GM18519 (cell line): ENCODE measurements at regions not wholly inside any gene's neighbourhood (a gene's known extent, or its start where the extent isn't known, plus 50 kb on each side); places are given as distances from the start of the nearest gene placed in this dataset.

Experiments used
- ATAC-seq: cut with Tn5 transposase; IDR thresholded peaks from one replicate; pipeline ENCODE4 v1.9.1; 2021; ENCODE audit warnings: mild to moderate bottlenecking, moderate library complexity; ENCODE audit not compliant: unreplicated experiment, low FRiP score

DNA sequence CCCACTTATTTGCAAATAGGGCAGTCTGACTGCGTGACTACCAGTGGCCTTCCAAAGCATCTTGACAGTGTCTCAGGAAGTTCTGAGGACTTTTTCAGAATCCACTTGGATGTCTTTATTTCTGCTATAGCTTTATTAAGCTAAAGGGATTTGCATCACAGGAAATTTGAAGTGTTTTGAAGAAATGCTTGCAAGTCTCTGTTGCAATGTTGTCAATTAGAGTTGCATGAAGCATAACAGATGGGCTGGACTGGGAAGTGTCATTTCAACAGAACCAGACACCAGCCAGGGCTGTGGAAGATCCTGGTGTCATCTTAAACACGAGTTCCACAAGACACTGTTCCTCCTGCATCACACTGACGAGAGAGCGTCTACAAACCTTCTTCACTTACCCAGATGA, 224.5 kb downstream of the EN1 start:
- no peak for ATAC-seq

DNA sequence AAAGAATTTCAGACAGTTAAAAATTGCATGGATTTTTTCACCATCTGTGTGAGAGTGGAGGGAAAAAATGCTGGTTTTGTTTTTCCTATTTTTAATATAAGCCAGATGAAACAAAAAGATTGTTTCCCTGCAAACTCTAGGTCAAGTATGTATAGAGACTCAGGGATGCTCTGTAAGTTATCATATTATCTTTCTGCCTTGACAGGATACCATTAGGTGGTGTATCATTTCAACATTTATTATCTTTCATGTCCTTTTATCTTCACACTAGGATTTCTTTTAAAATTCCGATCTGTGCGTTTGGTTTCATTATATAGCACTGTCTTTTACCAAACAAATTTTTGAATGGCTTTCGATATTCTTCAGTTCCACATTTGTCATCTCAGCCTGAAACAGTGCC, 225.3 kb downstream of the EN1 start:
- no peak for ATAC-seq

DNA sequence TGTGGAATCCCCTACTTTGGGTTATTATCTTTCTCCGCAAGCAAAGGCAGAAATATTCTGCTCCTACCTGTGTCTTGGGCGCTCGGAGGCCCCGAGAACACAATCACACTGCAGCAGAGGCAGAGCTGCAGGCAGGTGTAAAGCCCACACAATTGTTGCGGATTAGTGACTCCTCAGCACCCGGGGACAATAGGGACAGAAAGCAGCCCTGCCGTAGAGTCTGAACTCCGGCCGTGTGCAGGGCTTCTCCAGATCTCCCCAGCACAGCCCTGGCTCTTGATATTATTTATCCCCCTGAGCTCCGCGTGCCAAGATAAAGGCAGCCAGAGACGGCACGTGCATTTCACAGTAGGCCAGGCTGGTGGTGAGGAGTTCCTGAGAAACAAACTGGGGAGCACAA, 229.2 kb downstream of the EN1 start:
- ATAC-seq, result no peak

DNA sequence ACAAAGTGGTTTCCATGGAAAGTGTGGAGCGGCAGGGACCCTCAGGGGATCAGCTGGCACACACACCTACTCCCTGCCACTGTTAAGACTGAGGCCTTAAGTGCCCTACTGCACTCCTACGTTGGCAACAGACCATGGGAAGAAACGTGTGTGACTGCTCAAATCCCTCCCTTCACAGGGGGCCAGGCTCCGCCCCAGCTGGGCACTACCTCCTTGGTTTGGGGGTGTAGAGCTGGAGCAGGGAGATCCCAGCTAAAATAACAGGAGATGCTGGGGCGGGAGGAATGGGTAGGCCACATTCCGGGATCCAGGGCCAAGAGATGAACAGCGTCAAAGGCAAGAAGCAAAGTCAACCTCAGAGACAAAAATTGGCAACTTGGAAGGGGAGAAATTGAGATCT, 231.0 kb downstream of the EN1 start:
- ATAC-seq, result no peak

DNA sequence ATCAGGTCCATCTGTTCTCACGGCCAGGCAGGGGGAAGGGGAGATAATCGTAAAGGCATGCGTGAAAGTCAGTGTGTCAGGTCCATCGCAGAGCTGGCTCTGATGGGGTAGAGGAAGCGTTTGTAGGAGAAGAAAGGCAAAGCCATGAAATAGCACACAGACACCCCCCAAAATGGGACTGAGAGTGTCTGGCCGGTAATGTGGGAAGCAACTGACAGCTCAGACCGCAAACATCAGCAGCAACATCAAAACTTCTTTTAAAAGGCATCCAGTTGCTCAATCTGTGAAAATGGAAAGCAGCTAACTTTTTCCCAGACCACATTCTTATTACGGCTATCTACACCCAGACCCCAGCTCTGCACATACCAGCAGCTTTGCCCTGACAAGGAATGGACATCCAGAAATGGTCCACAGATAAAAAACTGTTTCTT, 232.6 kb downstream of the EN1 start:
- no peak for ATAC-seq

DNA sequence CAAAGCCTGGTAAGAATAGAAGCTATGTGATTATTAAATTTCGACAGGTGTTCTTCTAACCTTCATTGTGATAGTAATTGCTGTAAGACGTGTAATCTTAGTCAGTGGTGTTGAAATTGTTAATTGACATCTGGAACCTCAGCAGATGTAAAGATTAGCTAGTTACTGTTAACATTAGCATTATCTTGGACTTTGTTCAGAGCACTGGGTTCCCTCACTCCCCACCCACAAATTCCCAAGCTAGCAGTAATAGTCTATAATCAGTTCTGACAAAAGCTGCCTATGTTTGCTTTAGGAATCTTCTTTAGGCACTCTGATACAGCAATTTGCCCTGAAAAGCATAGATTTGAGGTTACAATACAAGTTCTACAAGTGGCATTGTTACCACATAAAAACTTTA, 233.7 kb downstream of the EN1 start:
- ATAC-seq, result no peak

DNA sequence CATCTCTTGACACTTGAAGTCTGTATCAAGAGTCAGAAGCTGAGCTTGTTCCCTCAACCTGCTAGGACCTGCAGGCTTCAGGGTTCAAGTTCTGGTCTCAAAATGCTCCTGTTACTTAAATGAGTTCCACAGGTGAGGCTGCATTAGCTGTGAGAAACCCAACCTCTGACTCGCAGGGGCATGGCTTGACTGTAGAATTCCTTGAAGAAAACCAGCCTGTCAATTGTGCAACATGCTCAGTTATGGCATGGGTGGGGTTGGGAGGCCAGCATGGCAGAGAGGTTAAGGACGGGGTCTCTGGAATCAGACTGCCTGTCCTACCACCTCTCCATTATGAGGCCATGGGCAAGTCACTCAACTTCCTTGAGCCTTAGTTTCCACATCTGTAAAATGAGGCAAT, 235.8 kb downstream of the EN1 start:
- ATAC-seq, result no peak

DNA sequence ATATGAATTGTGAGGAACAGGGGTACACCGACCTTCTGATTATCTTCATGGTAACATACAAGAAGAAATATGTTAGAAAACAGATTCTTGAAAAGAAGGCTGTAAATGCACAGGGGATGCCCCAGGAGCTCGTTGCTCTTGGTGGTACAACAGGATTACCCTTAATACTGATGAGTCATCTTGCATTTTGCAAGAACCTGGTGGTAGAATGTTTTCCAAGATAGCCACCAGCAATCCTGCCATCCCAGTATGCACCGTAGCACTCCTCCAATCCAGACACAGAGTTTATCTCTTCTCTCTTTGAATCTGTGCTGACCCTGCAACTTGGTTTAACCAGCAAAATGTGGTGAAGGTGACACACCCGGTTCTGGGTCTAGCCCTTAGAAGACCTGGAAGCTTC, 238.3 kb downstream of the EN1 start:
- no peak for ATAC-seq

DNA sequence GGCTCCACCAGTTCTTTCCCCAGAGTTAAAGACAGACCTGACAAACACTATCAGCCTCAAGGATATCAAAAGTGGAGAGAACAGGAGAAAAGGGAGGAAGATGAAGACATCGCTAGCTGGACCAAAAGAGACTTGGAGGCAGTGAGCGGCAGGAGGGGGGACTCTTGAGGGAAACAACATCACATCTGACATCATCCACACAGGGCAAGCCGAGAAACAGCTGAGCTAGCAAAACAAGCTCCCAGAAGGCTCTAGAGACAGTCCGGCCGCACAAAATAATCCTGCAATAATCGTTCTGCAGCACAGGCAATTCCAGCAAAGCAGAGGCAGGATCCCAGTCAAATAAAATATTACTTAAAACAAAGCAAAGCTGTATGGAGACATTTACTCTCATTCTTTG, 239.8 kb downstream of the EN1 start:
- no peak for ATAC-seq

DNA sequence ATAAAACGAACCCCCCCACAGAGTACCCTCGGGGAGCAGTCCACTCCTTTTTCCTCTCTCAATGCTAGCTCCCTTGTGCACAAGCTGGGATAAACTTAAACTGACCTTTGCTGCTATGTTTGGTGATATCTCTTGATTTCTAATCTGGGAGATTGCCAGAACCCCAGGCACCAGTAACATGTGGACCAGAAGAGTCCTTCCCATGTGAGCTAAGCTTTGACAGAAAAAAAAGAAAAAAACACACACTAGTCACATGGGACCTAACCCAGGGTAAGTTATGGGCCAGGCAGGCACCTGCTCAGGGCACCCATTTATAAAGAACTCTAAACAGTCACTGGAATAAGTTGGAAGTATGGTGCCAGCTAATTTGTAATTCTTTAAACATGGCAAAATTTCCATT, 242.6 kb downstream of the EN1 start:
- ATAC-seq, result no peak

DNA sequence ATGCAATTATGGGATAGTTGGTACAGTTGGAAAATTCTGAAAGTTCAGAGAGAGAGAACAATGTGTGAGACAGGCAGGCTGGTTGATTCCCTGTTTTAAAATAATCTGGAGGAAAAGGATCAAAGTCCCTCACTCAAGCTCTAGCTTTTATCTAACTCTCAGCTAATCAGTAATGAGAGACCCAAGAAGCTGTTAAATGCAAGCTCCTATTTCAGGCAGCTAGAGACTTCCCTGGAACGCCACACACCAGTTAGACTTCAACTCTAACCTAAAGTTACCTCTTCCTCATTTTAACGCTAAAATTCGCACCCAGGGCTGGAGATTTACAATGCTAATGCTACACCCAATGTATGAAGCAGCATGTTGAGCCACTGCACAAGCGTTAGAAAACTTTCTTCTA, 243.1 kb downstream of the EN1 start:
- ATAC-seq, result no peak

DNA sequence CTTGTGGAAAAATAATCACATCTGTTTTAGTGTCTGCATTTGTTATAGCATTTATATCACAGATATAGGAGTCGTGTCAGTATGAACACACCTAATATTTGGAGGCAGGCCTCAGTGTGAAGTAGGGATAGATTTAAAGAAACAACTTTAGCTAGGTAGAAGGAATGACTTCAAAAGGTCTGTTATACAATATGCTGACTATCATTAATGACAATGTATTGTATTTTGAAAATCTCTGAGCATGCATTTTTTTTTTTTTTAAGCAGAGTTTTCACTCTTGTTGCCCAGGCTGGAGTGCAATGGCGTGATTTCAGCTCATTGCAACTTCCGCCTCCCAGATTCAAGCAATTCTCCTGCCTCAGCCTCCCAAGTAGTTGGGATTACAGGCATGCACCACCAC, 248.3 kb downstream of the EN1 start:
- ATAC-seq, result no peak

DNA sequence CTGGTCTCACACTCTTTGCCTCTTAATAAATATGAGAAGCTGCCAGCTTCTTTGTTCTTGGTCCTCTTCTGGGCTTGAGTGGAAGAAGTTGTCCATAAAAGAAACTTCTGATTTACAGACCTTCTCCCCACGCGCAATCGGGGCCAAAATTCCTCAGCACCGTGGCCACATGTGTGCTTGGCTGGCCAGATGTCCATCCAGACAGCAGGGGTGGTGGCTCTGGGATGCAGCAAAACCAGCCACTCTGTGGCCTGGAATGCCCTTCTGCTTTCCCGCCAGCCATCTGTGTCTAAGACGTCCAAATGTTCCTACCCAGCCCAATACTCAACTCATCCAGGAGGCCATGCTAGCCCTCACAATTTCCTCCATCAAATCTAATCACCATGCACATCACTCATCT, 250.8 kb downstream of the EN1 start:
- ATAC-seq, result no peak

DNA sequence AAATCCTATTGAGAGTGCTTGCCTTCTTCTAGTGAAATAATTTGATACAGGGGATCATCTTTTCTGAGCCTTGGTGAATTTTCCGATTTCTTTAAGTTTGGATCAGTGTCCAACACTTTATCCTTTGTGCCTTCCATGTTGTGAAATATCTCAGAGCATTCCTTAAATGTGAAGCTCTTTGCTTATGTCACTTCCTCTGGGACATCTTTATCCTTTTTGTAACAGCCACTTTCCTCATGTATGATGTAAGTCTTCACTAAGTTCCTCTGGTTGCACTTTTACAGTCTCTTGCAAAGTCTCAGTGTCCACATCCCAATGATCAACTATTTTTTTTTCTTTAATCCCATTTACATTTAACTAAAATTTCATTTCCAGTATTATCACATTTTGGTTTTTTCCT, 254.2 kb downstream of the EN1 start:
- ATAC-seq, result no peak

DNA sequence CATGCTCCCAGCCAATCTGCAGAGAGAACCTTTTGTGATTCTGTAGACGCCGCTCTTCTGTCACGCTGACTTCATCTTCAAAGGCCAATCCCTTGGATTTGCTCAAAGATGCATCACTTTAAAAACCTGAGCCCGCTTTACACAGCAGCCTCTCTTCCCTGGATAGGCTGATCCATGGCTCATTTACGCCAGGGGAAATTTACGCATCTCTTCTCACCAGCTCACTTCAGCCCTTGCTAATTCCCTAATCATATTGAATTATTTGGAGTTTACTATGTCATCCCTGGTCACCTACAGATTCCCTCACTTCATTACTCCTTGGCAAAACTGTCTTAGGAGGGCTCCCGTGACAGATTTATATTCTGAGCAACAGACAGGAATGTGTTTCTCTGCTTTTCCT, 256.2 kb downstream of the EN1 start:
- no peak for ATAC-seq

DNA sequence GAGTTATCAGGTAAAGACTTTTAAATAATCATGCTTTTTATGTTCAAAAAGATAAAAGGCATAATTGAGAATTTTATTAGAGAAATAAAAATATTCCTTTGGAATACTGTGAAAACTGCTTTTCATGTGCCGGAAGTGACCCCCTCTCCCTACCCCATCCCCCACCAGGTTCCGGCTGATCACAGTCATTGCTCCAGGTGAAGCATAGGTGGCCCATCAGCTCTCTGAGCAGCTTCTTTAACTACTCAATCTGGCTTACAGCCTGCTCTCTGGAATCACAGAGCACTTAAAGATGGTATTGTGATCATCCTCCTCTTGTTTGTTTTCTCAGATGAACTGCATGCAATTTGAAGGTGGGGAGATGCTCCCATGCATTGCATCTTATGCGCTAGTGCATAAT, 257.7 kb downstream of the EN1 start:
- no peak for ATAC-seq

DNA sequence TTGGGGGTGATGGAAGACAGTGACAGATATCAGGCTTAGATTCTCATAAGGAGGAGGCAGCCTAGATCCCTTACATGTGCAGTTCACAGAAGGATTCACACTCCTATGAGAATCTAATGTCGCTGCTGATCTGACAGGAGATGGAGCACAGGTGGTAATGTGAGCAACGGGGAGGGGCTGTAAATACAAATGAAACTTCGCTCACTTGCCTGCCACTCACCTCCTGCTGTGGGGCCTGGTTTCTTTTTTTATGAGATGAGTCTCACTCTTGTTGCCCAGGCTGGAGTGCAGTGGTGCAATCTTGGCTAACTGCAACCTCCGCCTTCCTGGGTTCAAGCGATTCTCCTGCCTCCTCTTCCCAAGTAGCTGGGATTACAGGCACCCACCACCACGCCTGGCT, 258.6 kb downstream of the EN1 start:
- no peak for ATAC-seq

DNA sequence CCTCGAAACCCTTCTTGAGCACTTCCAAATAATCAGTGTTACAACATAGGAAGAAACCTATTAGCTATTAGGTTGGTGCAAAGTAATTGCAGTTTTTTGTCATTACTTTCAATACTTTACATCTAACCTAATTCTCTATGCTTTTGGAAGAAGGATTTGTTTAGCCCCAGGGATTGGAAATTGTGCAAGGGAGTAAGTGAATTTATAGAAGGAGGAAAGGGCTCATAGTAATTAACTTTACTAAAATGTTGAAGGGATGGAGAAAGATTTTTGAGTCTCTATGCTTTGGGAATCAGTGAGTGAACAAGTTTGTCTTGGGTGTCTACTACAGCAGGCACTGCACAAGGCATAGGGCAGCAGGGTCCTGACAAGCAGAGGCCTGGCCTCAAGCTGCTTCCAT, 261.1 kb downstream of the EN1 start:
- no peak for ATAC-seq

DNA sequence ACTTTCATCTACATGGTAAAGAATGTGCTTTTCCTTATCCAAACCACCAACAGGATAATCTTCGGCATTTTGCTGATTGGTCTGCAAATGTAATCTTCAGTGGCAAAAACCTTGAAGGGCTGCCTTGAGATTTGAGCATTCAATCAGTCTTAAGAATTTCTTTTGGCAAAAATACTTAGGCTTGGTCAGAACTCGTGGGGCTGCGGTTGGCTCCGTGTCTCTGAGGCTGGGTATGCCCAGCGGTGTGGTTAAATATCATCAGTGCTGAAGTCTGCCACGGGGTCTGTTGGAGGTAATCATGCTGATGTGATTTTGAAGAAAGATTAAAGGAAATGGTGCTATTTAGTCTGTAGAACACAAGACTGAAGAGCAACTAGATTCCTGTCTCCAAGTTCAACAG, 262.6 kb downstream of the EN1 start:
- ATAC-seq, result no peak

DNA sequence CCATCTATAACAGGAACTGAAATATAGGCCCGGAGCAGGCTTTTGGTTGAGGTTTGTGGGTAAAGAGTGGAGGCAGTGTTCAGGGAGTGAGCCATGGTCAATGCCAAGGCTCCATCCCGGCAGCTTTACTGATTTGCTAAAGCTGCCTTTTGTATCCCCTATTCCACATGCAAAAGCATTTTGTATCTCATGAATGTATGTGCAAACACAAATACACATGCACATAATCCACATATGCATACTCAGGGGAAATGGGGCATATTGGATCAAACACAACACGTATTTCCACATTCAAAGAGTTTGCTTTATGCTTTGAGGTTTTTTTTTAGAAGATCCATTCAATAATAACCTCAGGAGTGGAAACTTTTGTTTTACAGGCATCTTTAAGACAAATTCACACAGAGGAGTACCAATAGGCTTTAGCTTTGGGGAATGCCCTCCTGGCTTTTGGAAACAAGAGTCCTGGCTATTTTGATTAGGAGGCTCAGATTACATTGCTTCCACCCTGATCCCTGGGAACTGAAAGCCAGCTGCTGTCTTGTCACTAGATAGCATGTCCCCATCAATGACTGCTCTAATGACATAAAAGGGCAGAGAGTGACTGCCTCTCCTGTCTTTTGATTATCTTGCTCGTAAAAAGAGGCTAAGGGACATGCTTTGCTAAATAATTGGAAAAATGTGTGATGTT, 263.2 kb downstream of the EN1 start:
- no peak for ATAC-seq

DNA sequence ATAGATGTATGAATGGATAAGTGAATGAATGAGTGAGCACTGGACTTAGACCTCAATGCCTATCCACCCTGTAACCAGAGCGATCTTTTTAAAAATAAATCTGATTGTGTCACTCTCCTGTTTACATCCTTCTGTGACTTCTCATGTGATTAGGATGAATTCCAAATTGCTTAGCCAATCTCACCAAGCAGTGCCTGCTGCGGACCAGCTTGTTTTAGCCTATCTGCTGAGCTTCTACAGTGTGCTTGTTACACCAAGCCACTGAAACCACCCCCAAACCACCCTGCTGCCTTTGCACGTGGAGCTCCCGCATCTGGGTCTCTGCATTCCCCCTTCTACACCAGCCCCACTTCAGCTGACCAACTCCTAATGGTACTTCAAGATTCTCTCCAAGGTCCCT, 265.4 kb downstream of the EN1 start:
- ATAC-seq, result no peak

DNA sequence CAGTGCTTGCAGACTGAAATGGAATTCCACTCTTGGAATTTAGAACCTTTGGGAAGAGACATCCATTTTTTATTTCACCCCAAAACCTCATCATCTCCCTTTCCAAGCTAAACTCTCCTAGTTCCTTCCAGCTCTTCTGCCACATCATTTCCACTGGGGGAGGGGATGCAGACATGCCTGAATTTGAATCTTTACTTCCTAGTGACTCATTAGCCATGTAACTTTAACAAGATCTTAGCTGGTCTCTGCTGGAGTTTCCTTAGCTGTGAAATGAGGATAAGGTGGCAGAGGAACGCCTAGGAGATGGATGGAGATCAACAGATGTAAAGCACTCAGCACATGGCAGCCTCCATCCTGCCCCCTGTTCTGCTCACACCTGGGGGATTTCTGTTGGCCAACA, 266.8 kb downstream of the EN1 start:
- ATAC-seq, result no peak

DNA sequence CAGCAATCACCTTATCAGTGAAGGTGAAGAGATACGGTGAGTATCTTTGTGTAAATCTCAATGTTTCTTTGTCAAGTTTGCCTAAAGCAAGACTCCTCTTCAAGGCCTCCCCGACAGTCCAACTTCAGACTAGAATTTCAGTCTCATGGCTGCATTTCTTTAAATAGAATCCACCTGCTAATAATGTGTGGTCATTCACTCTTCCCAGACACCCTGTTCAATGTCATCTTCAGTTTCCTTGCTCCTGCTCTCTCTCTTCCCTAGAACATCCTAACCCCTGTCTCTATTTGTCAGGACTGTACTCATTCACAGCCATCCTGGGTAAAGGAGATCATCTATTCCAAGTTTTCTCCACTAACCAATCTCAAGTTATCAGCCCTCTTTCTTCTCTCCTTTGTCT, 267.3 kb downstream of the EN1 start:
- ATAC-seq, result no peak
